Fibroblast of mammary gland (primary cell): ENCODE measurements at regions not wholly inside any gene's neighbourhood (a gene's known extent, or its start where the extent isn't known, plus 50 kb on each side); places are given as distances from the start of the nearest gene placed in this dataset.

Source experiments
- DNase-seq: peaks from one replicate; pipeline ENCODE4 v3.0.0-alpha.2; 2010; ENCODE audit warnings: low read depth
- H3K4me3 ChIP-seq: 2 replicates; pipeline ENCODE4 v1.5.1; 2011; ENCODE audit warnings: low read depth, mild to moderate bottlenecking, low read length, moderate library complexity; ENCODE audit not compliant: control insufficient read depth
- TF ChIP-seq, protein P1 (sequence below): conservative IDR thresholded peaks from 2 replicates; pipeline ENCODE4 v1.5.1; 2011; ENCODE audit warnings: low read depth, low read length, inconsistent platforms; ENCODE audit not compliant: control insufficient read depth, insufficient read depth

DNA sequence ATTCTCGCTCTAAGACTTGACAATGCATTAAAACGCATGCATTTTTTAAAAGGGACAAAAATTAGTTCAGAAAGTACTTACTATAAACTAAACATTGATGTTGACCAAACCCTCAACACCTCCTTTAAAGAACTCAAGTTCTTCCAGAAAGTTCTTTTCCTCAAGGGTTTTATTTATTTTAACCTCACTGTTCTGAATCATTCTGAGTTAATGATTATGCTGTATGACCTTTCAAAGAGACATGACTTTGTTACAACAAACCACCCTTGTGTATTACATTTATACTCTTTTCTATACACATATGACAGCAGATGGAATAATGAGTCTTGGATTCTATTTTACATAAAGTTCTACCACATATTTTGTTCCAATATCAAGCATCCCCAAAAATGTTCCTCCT, 139.8 kb upstream of the CCDC150 start:
- H3K4me3 ChIP-seq, result no peak overlapping the region
- TF ChIP-seq, protein P1, sequence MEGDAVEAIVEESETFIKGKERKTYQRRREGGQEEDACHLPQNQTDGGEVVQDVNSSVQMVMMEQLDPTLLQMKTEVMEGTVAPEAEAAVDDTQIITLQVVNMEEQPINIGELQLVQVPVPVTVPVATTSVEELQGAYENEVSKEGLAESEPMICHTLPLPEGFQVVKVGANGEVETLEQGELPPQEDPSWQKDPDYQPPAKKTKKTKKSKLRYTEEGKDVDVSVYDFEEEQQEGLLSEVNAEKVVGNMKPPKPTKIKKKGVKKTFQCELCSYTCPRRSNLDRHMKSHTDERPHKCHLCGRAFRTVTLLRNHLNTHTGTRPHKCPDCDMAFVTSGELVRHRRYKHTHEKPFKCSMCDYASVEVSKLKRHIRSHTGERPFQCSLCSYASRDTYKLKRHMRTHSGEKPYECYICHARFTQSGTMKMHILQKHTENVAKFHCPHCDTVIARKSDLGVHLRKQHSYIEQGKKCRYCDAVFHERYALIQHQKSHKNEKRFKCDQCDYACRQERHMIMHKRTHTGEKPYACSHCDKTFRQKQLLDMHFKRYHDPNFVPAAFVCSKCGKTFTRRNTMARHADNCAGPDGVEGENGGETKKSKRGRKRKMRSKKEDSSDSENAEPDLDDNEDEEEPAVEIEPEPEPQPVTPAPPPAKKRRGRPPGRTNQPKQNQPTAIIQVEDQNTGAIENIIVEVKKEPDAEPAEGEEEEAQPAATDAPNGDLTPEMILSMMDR, result no peak
- DNase-seq, result no peak

GRCh38 chr2:196500686-196501431, 138.7 kb upstream of the CCDC150 start:
- peak; percentile 60 for DNase-seq
- TF ChIP-seq, protein P1, result no peak

GRCh38 chr2:196501836-196502235, 137.7 kb upstream of the CCDC150 start:
- TF ChIP-seq, protein P1, result no peak
- H3K4me3 ChIP-seq, result no peak overlapping the region
- no peak for DNase-seq

More at GRCh38 chr2:196500686-196501431, 138.7 kb upstream of the CCDC150 start:
- H3K4me3 ChIP-seq, result no peak overlapping the region

DNA sequence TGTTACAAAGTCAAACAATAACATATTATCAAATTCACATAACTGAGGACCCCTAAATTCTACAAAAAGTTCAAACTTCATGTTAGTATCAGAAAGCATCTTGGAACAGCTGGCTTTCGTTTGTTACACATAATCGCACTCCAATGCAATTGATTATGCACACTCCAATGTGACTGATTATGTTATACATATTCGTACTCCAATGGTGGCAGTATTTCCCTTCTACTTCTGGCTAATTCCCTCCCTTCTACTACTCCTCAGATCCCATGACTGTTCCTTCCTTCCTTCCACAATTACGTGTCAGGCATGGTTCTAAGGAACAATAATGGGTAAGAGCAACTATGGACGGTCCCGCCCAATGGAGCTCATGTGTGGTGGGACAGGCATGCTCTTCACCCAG, 137.1 kb upstream of the CCDC150 start:
- TF ChIP-seq, protein P1, result no peak
- no peak for DNase-seq
- no peak overlapping the region for H3K4me3 ChIP-seq

DNA sequence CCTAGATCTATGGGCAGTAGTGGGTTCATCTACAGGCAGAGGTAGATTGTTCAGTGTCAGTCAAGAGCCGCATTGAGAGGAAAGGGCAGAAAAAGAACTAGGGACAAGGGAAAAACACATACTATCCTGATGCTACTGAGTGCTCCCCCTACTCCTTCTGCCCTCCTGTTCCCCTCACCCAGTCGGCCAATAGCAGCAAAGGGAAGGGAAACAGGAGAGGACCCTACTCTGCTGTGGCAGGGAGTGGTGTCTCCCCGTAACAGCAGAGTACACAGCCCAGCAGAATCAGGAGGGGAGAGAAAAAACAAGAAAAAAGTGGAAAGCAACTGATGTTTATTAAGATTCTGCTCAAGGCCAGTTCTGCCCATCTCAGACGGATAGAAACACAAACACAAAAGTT, 136.1 kb upstream of the CCDC150 start:
- no peak for DNase-seq
- TF ChIP-seq, protein P1, result no peak
- H3K4me3 ChIP-seq, result no peak overlapping the region

DNA sequence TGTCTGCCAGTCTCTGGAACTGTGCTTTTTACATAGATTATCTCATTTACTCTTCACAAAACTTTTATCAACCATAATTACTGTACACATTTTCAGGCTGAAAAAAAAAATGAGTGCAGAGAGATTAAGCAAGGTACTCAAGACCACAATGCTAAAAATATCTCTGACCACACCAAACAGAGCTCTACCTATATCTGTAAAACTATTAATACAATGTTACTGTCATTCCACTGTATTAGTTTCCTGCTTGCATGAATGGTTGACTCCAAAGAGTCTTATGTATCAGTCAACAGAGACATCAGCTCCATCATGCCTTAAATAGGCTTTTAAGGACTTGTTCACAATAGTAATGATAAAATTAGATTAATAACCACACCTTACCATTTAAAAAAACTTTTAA, 134.7 kb upstream of the CCDC150 start:
- DNase-seq, result no peak
- no peak overlapping the region for H3K4me3 ChIP-seq
- TF ChIP-seq, protein P1, result no peak
